ENCODE measurements at regions not wholly inside any gene's neighbourhood (a gene's known extent, or its start where the extent isn't known, plus 50 kb on each side); places are given as distances from the start of the nearest gene placed in this dataset.

GRCh38 chrX:16464369-16464768 lies 185.6 kb upstream of the S100G start:
- no peak for DNase-seq (ENCODE audit: extremely low spot score)
- 37% methylated on average over 4 of the region's 4 CpGs for WGBS
- no peak overlapping the region for H3K4me3 ChIP-seq
- H3K36me3 ChIP-seq: no peaks in the 10 kb centered on the region
- H3K27ac ChIP-seq (replicated peaks in 1 of 4): no peak overlapping the region
- intact Hi-C loops (cut with DNase I): no loop called here
- no peaks in the 10 kb centered on the region for H3K27me3 ChIP-seq
- H3K9me3 ChIP-seq: no peaks in the 10 kb centered on the region
- TF ChIP-seq POLR2A (IDR thresholded peaks at IDR 0.05; ENCODE audit: low read depth) (no peak), CTCF (IDR thresholded peaks at IDR 0.05) (no peak), POLR2AphosphoS5 (IDR thresholded peaks at IDR 0.05) (no peak), EP300 (IDR thresholded peaks at IDR 0.05) (no peak)
- H3K4me1 ChIP-seq: peaks cover 0 to 9% (median 7%) of the 10 kb centered on the region in 4 donors

GRCh38 chrX:16465081-16465876 lies 184.7 kb upstream of the S100G start:
- no peak for DNase-seq (ENCODE audit: extremely low spot score)
- no peak for TF ChIP-seq EP300 (IDR thresholded peaks at IDR 0.05)
- peaks cover 0 to 9% (median 7%) of the 10 kb centered on the region in 4 donors for H3K4me1 ChIP-seq
- 75% methylated on average over 5 of the region's 5 CpGs for WGBS
- H3K27ac ChIP-seq (replicated peaks in 1 of 4): no peak overlapping the region
- intact Hi-C loops (cut with DNase I): no loop called here
- H3K9me3 ChIP-seq: no peaks in the 10 kb centered on the region
- no peak overlapping the region for H3K4me3 ChIP-seq
- no peaks in the 10 kb centered on the region for H3K27me3 ChIP-seq
- H3K36me3 ChIP-seq: no peaks in the 10 kb centered on the region

- no peaks in the 10 kb centered on the region for H3K36me3 ChIP-seq
- H3K27me3 ChIP-seq: no peaks in the 10 kb centered on the region
- intact Hi-C loops (cut with DNase I): no loop called here
- H3K4me3 ChIP-seq: no peak overlapping the region
- no peaks in the 10 kb centered on the region for H3K9me3 ChIP-seq
- H3K27ac ChIP-seq (replicated peaks in 1 of 4): no peak overlapping the region
- WGBS: 84% methylated on average over 7 of the region's 7 CpGs
- H3K4me1 ChIP-seq: peaks cover 0 to 9% (median 7%) of the 10 kb centered on the region in 4 donors
- TF ChIP-seq POLR2A (IDR thresholded peaks at IDR 0.05; ENCODE audit: low read depth) (no peak), CTCF (IDR thresholded peaks at IDR 0.05) (no peak), EP300 (IDR thresholded peaks at IDR 0.05) (no peak), POLR2AphosphoS5 (IDR thresholded peaks at IDR 0.05) (no peak)
- DNase-seq (ENCODE audit: extremely low spot score): no peak
Measured at GRCh38 chrX:16466640-16467432, 183.1 kb upstream of the S100G start.

- intact Hi-C loops (cut with DNase I): no loop called here
- Histone ChIP-seq H3K36me3 (no peaks in the 10 kb centered on the region), H3K9me3 (no peaks in the 10 kb centered on the region), H3K27ac (replicated peaks in 1 of 4) (no peak overlapping the region), H3K4me3 (no peak overlapping the region), H3K4me1 (no peaks in the 10 kb centered on the region), H3K27me3 (no peaks in the 10 kb centered on the region)
- TF ChIP-seq CTCF (IDR thresholded peaks at IDR 0.05) (no peak), POLR2AphosphoS5 (IDR thresholded peaks at IDR 0.05) (no peak), EP300 (IDR thresholded peaks at IDR 0.05) (no peak), POLR2A (IDR thresholded peaks at IDR 0.05; ENCODE audit: low read depth) (no peak)
- WGBS: 70% methylated on average over 2 of the region's 5 CpGs
- DNase-seq (ENCODE audit: extremely low spot score): no peak
Measured at GRCh38 chrX:16469870-16470269, 180.1 kb upstream of the S100G start.

- DNase-seq (ENCODE audit: extremely low spot score): no peak
- no peak overlapping the region for H3K4me3 ChIP-seq
- WGBS: 100% methylated on average over 1 of the region's 1 CpG
- intact Hi-C loops (cut with DNase I): no loop called here
- no peaks in the 10 kb centered on the region for H3K9me3 ChIP-seq
- H3K36me3 ChIP-seq: no peaks in the 10 kb centered on the region
- TF ChIP-seq POLR2AphosphoS5 (IDR thresholded peaks at IDR 0.05) (no peak), CTCF (IDR thresholded peaks at IDR 0.05) (no peak), POLR2A (IDR thresholded peaks at IDR 0.05; ENCODE audit: low read depth) (no peak), EP300 (IDR thresholded peaks at IDR 0.05) (no peak)
- H3K27ac ChIP-seq (replicated peaks in 1 of 4): no peak overlapping the region
- H3K4me1 ChIP-seq: no peaks in the 10 kb centered on the region
- no peaks in the 10 kb centered on the region for H3K27me3 ChIP-seq
Measured at GRCh38 chrX:16472345-16472744, 177.6 kb upstream of the S100G start.
